Lower leg skin (tissue), 4 donors: ENCODE measurements at regions not wholly inside any gene's neighbourhood (a gene's known extent, or its start where the extent isn't known, plus 50 kb on each side); places are given as distances from the start of the nearest gene placed in this dataset.

Source experiments
- DNase-seq, 2 donors: peaks; one replicate each; pipeline ENCODE4 v3.0.0-alpha.2; 2019; ENCODE audit warnings: low spot score in 2 of 2
- H3K4me3 ChIP-seq: fragments of 200-600 bp; sonication (generic); 2 replicates; pipeline ENCODE4 v1.5.1; 2017; ENCODE audit warnings: mild to moderate bottlenecking, low read depth; ENCODE audit not compliant: poor library complexity, severe bottlenecking
- CTCF ChIP-seq, 3 donors: fragments of 450-650 bp; IDR thresholded peaks; one replicate each; pipeline ENCODE4 v1.5.1; 2016; ENCODE audit warnings: antibody characterized with exemption in 3 of 3, mild to moderate bottlenecking in 3 of 3, moderate library complexity in 2 of 3
- POLR2A ChIP-seq, 2 donors: fragments of 450-650 bp; IDR thresholded peaks; one replicate each; pipeline ENCODE4 v1.6.1; 2016 to 2017; ENCODE audit warnings: antibody characterized with exemption in 2 of 2, mild to moderate bottlenecking in 1 of 2, moderate library complexity in 1 of 2
- WGBS, 2 donors: methylation state at CpG; one replicate each; pipeline ENCODE4 v1.1.5; 2018; 5-methylcytosine and 5-hydroxymethylcytosine counted together
- intact Hi-C: fragments of 100-400 bp; cut with DNase I; formaldehyde crosslinking; loops from one replicate; pipeline ENCODE4 v1.15.0; 2023; ENCODE audit warnings: low total_unique reads

- H3K4me3 ChIP-seq = no peak overlapping the region
- WGBS, 2 donors = 81 to 83% methylated on average over 5 of the region's 5 CpGs
- no peak for DNase-seq
- TF ChIP-seq POLR2A (IDR thresholded peaks at IDR 0.05) (no peak), CTCF (IDR thresholded peaks at IDR 0.05) (no peak)
- intact Hi-C loops = no loop called here
Measured at GRCh38 chr13:72160977-72161376, 294.0 kb upstream of the DACH1 start.

- TF ChIP-seq CTCF (IDR thresholded peaks at IDR 0.05) = no peak
- TF ChIP-seq POLR2A (IDR thresholded peaks at IDR 0.05) = no peak
- no peak overlapping the region for H3K4me3 ChIP-seq
- no peak for DNase-seq
- intact Hi-C loops = no loop called here
Measured at GRCh38 chr13:72156760-72157159, 289.8 kb upstream of the DACH1 start.

GRCh38 chr13:72153272-72153671, 286.3 kb upstream of the DACH1 start:
- H3K4me3 ChIP-seq = no peak overlapping the region
- no peak for DNase-seq
- intact Hi-C loops = no loop called here
- 88% methylated on average over 1 of the region's 1 CpG for WGBS, 2 donors
- no peak for TF ChIP-seq CTCF (IDR thresholded peaks at IDR 0.05)
- TF ChIP-seq POLR2A (IDR thresholded peaks at IDR 0.05) = no peak

GRCh38 chr13:72151241-72151640, 284.2 kb upstream of the DACH1 start:
- DNase-seq = no peak
- 26 to 33% methylated on average over 2 of the region's 2 CpGs for WGBS, 2 donors
- intact Hi-C loops = no loop called here
- TF ChIP-seq POLR2A (IDR thresholded peaks at IDR 0.05) (no peak), CTCF (IDR thresholded peaks at IDR 0.05) (no peak)
- H3K4me3 ChIP-seq = no peak overlapping the region

GRCh38 chr13:72150502-72150901, 283.5 kb upstream of the DACH1 start:
- no peak for TF ChIP-seq POLR2A (IDR thresholded peaks at IDR 0.05)
- no peak for TF ChIP-seq CTCF (IDR thresholded peaks at IDR 0.05)
- 78 to 88% methylated on average over 3 of the region's 3 CpGs for whole genome bisulfite sequencing, 2 donors
- intact Hi-C loops = no loop called here
- H3K4me3 ChIP-seq = no peak overlapping the region
- DNase-seq = no peak

- H3K4me3 ChIP-seq = no peak overlapping the region
- intact Hi-C loops = no loop called here
- no peak for TF ChIP-seq POLR2A (IDR thresholded peaks at IDR 0.05)
- DNase-seq = no peak
Measured at GRCh38 chr13:72149701-72150100, 282.7 kb upstream of the DACH1 start.
